Putamen (tissue), 1 donor: ENCODE measurements at regions not wholly inside any gene's neighbourhood (a gene's known extent, or its start where the extent isn't known, plus 50 kb on each side); places are given as distances from the start of the nearest gene placed in this dataset.
"Not testable (repeated sequence)": the region's sequence is repeated elsewhere in the genome, so short reads cannot be mapped to it uniquely, and the experiment has no call there.

Experiments used
- DNase-seq: peaks from one replicate; pipeline ENCODE4 v3.0.0-alpha.2; 2016; ENCODE audit warnings: low spot score

DNA sequence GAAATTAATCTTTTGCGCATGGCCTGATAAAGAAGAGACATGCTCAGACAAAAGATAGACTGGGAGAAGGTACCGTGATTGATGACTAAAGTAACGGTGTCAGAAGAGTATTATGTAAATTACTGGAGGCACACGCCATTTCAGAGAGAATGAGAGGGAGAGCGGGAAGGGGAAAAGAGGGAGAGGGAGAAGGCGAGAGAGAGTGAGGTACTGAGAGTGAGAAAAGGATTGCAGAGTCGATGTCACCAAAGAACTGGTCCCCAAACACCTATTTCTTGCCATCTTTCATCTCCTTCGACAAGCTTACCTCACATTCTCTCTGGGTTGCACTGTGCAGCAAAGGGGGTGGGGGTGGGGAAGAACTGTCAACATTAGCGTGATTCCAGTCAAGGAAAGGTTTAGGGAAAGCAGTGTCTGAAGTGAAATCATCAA is 673.7 kb downstream of the BCL11A start:
- no peak for DNase-seq

DNA sequence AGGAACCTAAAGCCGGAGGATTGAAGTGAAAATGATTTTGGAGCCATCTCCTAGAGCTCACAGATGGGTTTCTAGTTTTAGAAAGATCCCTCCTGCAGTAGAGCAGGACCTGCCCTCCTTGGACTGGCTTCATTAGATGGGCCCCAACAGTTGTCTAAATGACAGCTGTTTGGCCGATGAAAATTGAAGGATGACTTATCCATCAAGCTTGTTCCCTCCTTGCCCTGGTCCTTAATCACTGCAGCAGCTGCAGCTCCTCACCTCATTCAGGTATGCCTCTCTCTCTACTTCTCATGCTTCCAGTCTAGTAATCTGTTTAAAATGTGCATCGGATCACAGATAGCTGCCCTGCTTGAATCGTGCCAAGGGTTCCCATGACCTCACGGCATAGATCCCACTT is 677.6 kb downstream of the BCL11A start:
- no peak for DNase-seq

DNA sequence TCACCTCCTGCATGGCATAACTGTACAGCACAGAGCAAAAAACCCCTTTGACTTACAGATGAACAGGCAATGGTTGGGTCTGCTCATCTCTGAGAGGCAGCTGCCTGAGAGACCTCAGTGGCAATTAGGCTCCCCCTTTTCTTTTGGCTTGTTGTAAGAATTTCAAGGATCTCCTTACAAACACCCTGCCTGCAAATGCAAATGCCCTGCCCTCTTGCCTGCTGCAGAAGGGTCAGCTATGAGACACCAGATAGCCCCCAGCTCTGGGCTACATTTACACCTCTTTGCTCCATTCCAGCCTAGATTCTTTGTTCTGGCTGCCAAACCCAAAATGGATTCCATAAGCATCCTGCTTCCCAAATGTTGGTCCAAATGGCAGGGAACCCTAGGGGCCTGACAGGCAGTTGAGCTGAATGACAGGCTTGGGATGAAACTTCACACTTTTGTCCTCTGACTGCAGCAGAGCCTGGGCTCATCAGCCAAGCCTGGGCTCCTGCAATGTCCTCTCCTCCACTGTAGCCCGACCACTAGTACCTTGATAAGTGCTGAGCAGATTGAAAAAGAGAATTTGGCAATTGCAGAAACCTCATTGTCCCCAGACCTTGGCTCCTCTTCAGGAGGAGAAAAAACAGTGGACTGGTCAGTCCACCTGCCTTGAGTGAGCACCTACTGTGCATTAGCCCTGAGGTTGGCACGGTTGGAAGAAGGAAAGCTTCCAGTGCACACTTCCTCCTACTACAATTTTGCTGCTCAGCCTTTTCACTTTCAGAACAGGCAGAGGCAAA is 678.3 kb downstream of the BCL11A start:
- no peak for DNase-seq

- no peak for DNase-seq
Observed at GRCh38 chr2:59874361-59874760, 679.1 kb downstream of the BCL11A start.

- no peak for DNase-seq
Observed at GRCh38 chr2:59871830-59872229, 681.6 kb downstream of the BCL11A start.

GRCh38 chr2:59868981-59869380 is 684.5 kb downstream of the BCL11A start:
- DNase-seq = no peak

GRCh38 chr2:59866436-59866835 is 687.0 kb downstream of the BCL11A start:
- DNase-seq = no peak

DNA sequence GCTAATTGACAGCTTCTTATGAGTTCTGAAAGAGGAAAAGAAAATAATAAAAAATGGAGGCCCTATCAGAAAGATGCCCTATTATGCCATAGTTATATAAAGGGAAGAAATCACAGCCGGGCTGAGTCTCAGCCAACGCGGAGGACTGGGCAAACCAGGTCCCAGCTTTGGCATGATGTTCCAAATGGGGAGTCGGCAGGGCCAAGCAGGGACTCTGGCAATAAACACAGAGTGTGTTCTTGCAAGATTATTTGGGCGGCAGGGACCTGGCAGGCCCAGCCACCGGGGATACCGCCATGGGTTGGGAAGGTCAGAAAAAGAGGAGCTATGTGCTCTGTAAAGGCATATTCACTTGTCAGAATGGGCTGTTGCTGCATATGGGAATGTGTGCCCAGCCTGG is 694.9 kb downstream of the BCL11A start:
- no peak for DNase-seq

- DNase-seq = no peak
Observed at GRCh38 chr2:59857109-59857508, 696.3 kb downstream of the BCL11A start.

DNA sequence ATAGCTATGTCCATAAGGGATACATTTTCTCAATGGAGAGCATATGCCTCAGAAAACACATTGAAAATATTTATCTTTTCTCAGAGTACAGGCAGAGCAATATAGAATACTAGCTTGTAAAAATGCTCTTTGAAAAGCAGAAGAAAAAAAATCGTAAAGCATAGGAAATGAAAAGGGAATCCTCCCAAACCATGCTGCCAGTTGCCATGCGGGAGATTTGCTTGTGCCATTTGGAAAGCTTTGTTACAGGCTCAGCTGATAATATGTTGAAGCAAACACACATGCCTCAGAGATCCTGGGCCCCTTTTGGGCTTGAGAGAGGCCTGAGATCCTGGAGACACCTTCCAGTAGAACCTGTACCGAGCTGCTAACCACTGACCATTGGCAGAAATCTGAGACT is 697.1 kb downstream of the BCL11A start:
- DNase-seq = no peak

GRCh38 chr2:59853032-59853431 is 700.4 kb downstream of the BCL11A start:
- no peak for DNase-seq

DNA sequence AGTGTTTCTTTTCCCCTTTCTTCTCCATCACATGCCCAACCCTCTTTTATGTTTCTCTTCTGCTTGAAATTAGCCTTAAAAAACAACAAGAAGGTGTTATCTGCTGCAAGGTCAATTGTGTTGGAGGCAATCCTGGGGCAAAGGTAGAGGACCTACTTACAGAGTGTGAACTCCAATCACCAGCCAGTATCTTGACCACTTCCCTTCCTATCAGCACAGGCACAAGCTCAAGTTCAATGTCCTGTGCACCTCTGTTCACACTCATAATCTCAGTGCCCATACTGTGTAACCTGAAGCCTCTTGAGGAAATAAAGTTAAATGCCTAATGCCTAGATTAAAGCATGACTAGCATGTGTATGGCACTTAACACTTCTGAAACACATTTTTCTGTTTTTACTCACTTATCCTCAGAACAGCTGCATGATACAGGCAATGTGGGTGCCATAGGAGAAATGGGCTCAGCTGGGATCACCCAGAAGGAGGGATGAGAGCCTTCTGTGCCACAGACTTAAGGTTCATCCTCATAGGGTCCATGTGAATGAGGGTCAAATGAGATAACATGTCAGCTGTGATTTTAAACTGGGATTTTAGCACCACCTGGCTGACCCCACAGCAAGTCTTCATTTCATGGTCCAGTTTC is 701.5 kb downstream of the BCL11A start:
- DNase-seq = no peak

GRCh38 chr2:59850554-59850953 is 702.9 kb downstream of the BCL11A start:
- DNase-seq = no peak

DNA sequence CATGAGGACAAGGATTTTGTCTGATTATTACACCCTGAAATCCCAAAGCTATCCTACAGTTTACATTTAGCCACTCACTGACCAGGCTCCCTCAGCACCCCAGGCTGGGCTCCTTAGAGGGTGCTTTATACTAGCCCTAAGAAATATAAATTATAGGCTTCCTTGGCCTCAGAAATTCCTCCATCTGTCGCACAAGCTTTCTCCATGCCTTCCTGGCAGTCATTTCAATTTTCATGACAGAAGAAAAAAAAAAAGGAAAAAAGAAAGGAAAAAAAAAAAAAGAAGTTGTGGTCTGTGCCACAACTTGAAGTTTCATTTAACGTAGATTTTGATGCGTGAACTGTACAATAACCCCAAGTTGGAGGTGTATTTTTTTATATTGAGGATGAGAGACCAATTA is 719.5 kb downstream of the BCL11A start:
- no peak for DNase-seq

DNA sequence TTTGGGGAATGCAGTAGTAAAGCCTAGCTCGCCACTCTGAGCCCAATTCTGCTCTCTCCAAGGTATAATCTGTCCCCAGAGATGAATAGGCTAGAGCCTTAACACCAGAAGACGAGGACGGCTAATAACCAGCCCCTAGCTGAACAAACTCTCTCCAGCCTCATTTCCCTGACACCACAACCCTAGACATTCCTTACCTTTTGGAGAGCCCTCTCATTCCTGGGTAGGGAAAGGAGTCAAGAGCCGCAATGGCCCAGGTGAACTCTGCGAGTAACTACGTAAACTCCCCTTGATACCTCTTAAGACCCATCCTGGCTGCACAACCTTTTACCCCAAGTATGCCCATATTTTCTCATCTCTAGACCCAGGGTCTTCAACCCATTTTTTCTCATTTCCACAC is 722.9 kb downstream of the BCL11A start:
- DNase-seq = no peak

DNA sequence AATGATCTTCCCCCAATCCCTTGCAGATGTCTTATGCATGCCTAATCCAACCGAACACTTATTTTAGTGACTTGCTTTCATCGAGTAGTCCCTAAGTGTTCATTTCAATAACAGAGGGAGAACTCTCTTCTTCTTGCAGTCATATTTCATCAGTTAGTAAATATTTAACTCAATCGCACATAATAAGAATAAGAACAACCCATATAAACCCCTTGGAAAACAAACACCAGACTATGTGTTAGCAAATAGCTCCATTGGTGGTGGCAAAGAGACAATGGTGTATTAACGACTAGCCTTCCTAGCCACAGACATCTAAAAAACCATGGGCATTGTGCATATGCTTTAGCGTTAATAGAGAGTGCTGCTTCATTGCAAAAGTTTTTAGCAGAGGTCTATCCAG is 725.8 kb downstream of the BCL11A start:
- no peak for DNase-seq

- no peak for DNase-seq
Observed at GRCh38 chr2:59826177-59826576, 727.3 kb downstream of the BCL11A start.

DNA sequence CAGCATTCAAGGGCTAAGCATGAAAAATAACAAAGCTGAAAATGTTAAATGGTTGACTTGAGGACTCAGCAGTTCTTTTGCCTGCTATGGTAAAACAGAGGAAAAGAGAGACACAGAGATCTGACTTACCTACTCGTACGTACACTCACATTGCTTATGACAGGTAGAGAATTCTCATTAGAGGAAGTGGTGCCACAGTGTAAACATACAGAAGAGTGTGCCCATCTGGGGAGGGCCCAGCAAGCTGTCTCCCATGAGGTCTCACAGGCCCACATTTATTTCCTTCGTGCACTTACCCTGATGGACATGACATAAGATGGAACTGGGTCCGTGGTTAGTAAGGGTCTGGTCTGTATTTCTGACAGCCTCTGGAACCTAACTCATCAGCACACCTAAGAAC is 729.1 kb downstream of the BCL11A start:
- DNase-seq = no peak

- no peak for DNase-seq
Observed at GRCh38 chr2:59816075-59816474, 737.4 kb downstream of the BCL11A start.

- not testable (repeated sequence) for DNase-seq
Observed at GRCh38 chr2:59810283-59810682, 743.2 kb downstream of the BCL11A start.

DNA sequence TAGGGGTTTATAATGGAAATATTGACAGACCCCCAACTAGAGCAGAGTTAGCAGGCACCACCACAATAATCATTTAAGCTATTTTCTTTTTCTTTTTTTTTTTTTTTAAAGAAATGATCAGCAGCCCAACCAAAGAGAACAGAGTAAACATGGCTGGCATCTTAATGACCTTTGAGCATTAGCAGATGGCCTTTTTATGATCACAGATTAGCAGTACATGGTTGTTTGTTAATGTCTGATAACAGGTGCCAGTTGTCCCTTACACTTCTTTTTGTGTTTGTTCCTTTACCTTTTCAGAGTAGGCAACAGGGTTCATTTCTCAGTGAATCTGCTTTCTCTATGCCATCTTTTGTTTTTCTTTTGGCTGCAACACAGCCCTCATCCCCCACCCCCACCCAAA is 747.0 kb downstream of the BCL11A start:
- DNase-seq = no peak

DNA sequence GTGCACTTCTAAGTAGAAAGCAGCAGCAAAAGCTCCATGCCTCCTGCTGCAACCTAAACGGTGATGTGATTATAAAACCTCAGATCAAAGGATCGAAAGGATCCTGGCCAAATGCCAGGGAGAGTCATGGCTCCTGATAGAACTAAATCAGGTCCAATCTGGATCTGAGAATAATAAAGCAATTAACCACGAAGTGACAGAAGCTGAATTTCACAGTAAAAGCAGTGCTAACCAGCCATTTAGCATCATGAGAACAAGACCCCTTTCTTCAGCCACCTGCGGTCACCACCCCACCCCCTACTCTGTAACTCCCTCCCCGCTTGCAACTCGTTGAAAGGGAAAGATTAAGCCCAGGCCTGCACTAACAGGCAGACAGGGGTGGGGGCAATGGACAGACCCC is 748.7 kb downstream of the BCL11A start:
- DNase-seq = no peak

- DNase-seq = no peak
Observed at GRCh38 chr2:59803586-59803985, 749.9 kb downstream of the BCL11A start.

DNA sequence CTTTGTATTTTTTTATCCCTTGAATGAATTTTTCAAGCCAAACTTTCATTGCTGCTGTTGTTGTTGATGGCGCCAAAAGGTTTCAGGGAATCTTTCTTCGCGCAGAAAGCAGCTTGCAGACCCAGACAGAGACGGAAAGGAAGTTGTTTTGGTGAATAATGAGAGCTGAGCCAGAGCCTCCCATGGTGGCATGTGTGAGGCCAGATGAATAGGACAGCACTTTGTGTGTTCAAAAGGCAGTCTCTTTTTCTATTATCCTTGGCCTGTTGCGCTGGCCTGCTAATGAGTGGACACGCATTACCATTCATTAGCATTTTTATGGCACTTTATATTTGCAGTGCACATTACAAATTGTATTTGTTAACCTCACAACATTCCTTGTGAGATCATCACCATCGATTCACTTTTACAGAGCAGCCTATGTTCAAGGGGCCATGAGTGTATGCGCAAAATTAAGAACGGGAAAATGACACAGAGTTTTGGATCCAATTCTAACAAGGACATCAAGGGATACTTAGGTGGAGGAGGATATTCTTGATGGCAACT is 754.7 kb downstream of the BCL11A start:
- DNase-seq = no peak
